HG03457 (cell line): ENCODE measurements at regions not wholly inside any gene's neighbourhood (a gene's known extent, or its start where the extent isn't known, plus 50 kb on each side); places are given as distances from the start of the nearest gene placed in this dataset.

Source experiments
- ATAC-seq: cut with Tn5 transposase; IDR thresholded peaks from one replicate; pipeline ENCODE4 v1.9.1; 2021; ENCODE audit warnings: moderate number of reproducible peaks; ENCODE audit not compliant: unreplicated experiment

DNA sequence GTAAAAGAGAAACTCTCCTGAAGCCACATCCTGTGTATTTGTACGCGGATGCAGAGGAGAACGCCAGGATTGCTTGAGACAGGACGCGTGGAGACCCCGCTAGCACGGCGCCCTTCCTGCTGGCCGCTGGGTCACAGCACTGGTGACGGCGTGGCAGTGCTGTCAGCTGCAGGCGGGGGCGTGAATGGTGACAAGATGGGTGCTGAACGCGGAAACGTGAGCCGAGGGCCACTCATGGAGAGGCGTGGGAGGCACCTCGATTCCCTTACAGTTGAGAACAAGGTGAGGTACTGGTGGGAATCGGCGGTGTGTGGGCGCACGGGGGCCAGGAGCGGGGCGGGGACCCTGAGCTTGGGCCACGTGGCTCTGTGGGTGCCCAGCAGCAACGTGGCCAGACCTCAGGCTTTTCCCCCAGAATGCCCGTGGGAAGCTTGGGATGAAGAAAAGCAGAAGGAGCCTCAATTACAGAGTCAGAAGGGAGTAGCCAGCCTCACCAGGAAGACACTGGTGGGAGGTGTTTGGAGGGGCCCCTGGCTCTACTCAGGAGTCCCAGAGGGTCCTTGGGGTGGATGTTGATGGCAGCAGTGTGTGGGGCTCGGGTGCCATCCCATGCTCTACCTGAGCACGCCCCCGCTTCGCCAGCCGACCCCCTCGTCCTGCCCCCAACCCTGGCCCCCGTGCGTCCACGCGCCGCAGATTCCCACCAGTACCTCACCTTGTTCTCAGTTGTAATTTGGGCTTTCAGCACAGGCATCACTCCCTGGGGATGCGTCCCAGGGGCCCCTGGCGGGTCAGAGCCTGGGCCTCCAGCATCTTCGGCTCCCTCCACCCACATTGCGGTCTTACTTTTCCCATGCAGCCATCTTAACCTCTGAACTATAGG, 208.4 kb upstream of the TCERG1L start:
- no peak for ATAC-seq

GRCh38 chr10:131531265-131532190, 220.0 kb upstream of the TCERG1L start:
- ATAC-seq: no peak

GRCh38 chr10:131532291-131532690, 220.8 kb upstream of the TCERG1L start:
- no peak for ATAC-seq

- no peak for ATAC-seq
Measured at GRCh38 chr10:131532745-131533341, 221.3 kb upstream of the TCERG1L start.

DNA sequence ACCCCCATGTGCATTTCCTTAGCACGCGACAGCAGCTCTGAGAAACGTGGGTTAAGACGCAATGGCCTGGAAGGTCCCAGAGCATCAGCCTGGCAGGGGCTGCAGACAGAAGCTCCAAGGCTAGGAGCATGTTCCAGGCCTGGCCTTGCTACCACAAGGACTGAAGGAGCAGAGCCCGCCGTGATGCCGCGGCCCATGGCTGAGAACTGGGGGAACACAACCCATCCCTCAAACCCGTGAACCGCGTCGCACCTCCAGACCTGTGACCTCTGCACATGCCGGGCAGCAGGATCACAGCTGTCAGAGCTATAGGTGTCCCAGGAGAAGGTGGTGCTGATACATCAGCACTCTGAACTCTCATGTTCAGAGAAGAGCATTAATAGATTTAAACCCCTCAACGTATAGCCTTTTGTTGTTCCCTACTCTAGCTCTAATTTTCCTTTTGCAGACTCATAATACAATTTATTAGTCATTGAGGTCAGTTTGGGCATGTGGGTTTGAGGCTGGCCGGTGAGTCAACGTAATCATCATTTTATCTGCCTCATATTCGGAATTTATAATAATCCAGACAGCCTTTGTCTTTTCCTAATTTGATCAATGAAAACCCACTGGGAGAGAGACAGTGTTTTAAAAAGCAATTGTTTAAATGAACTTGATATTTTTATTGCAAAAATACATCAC, 222.5 kb upstream of the TCERG1L start:
- ATAC-seq: no peak

DNA sequence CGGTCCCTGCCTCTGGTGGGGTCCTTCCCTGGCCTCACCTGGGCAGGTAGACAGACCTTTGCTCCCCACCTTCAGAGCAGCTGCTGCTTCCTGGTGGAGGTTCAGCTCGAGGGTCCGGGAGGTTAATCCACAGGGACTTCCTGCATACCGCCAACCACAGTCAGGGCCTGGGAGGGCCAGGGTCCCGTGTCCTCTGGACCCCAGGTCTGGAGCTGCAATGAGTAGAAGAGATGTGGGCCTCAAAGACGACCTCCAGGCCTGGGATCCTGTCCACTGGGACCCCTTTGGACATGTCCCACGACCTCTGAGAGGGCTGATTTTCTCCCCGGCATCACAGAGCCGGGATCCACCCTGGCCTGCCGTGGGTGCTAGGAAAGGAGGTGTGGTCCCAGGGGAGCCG, 223.3 kb upstream of the TCERG1L start:
- no peak for ATAC-seq

DNA sequence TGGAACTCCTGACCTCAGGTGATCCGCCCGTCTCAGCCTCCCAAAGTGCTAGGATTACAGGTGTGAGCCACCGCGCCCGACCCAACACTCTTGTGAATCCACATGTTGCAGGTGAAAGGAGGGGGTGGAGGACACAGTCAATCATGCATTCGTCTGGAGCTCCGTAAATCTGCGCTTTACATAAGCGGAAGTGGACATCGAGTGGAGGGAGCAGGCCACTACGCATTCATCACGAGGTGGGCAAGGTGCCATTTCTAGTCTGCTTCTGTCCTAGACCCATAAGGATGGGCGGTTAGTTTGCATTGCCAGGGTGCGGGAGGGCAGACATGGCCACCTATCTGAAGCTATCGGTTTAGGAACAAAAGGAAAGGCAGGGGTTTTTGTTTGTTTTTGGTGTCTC, 225.2 kb upstream of the TCERG1L start:
- no peak for ATAC-seq

GRCh38 chr10:131537281-131537680, 225.8 kb upstream of the TCERG1L start:
- no peak for ATAC-seq

- no peak for ATAC-seq
Measured at GRCh38 chr10:131544495-131544894, 233.0 kb upstream of the TCERG1L start.

DNA sequence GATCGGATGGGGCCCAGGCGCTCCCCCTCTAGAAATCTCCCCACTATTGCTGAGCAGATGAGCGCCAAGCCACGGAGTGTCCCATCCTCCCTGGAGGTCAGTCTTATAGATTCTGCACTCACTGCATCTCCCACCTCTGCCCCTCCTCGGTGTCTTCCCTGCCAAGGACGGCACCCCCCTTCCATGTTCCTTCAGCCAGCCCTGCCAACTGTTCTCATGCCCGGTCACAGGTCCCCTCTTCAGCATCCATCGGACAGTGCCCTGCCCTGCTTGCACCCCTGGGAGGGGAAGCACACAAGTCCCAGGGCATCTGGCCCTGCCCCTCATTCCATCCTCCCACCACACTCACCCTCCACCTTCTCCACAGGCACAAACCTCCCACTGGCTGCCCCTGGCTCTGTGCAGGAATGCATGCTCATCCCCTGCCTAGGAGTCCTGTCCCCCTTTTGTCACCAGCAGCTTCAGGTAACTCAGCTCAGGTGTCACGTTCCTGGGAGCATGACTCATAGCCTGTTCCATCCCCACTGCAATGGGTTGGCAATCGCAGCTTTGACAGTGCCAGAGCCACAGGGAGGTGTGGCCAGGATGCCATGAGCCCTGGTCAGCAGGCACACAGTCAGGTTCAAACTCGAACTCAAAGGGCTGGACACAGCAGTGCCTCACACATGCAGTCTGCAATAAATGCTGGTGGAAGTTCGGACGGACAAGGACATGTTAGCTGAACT, 234.7 kb upstream of the TCERG1L start:
- no peak for ATAC-seq

GRCh38 chr10:131547129-131547799, 235.7 kb upstream of the TCERG1L start:
- ATAC-seq: no peak

DNA sequence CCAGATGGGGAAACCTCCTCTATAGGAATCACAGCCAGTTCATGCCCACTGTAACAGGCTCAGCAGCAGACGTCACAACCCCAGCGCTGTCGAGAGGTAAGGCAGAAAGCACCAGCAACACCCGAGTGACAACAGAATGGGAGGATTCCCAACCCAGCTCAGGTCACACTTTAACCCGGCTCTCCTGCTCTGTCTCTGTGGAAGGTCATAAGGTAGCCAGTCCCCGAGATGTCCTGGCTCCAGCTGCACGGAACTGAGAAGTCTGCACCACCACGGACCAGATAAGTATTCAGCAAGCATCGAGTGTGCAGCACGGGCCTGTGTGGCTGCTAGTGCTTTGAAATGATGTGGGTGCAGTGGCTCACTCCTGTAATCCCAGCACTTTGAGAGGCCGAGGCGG, 236.7 kb upstream of the TCERG1L start:
- no peak for ATAC-seq

GRCh38 chr10:131549116-131549515, 237.6 kb upstream of the TCERG1L start:
- ATAC-seq: no peak

- no peak for ATAC-seq
Measured at GRCh38 chr10:131553121-131553520, 241.6 kb upstream of the TCERG1L start.

GRCh38 chr10:131553581-131553980, 242.1 kb upstream of the TCERG1L start:
- no peak for ATAC-seq

DNA sequence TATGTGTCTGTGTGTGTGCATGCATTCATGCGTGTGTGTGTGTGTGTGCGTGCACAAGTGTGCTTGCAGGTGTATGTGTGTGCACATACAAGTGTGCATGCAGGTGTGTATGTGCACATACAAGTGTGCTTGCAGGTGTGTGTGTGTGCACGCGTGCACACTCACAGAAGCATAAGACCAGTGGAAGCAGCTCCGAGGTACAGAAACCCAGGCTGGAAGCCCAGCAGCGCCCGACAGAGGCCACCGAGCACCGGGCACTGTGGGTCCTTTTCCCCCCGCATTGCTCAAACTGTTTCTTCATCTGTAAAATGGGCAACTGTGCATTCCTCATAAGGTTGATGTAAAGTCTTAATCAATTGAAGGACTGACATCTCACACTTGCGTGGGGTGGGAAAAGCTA, 243.3 kb upstream of the TCERG1L start:
- no peak for ATAC-seq

GRCh38 chr10:131555406-131555805, 243.9 kb upstream of the TCERG1L start:
- no peak for ATAC-seq

GRCh38 chr10:131556061-131556896, 244.8 kb upstream of the TCERG1L start:
- no peak for ATAC-seq
